Retinal pigment epithelial cell (primary cell): ENCODE measurements at regions not wholly inside any gene's neighbourhood (a gene's known extent, or its start where the extent isn't known, plus 50 kb on each side); places are given as distances from the start of the nearest gene placed in this dataset.

Experiments used
- DNase-seq: peaks from one replicate; pipeline ENCODE4 v3.0.0-alpha.2; 2010; ENCODE audit warnings: low read depth
- H3K4me3 ChIP-seq: 2 replicates; pipeline ENCODE4 v1.5.1; 2011; ENCODE audit warnings: mild to moderate bottlenecking, low read length, control low read depth, moderate library complexity
- CTCF ChIP-seq: conservative IDR thresholded peaks from 2 replicates; pipeline ENCODE4 v1.5.1; 2011; ENCODE audit warnings: low read depth, low read length, control low read depth, inconsistent platforms

- H3K4me3 ChIP-seq = no peak overlapping the region
- peak; percentile 77 for DNase-seq
- TF ChIP-seq CTCF = peak; percentile 89
These were observed 115.7 kb downstream of the SLC30A10 start for GRCh38 chr1:219812491-219813203.

GRCh38 chr1:219812086-219812485 is 116.3 kb downstream of the SLC30A10 start:
- TF ChIP-seq CTCF = no peak
- H3K4me3 ChIP-seq = no peak overlapping the region
- no peak for DNase-seq

GRCh38 chr1:219810451-219810850 is 117.9 kb downstream of the SLC30A10 start:
- H3K4me3 ChIP-seq = no peak overlapping the region
- no peak for DNase-seq
- no peak for TF ChIP-seq CTCF

GRCh38 chr1:219808790-219809189 is 119.6 kb downstream of the SLC30A10 start:
- no peak overlapping the region for H3K4me3 ChIP-seq
- DNase-seq = no peak
- no peak for TF ChIP-seq CTCF

GRCh38 chr1:219806642-219807041 is 121.7 kb downstream of the SLC30A10 start:
- no peak for TF ChIP-seq CTCF
- H3K4me3 ChIP-seq = no peak overlapping the region
- DNase-seq = no peak

GRCh38 chr1:219806020-219806419 is 122.3 kb downstream of the SLC30A10 start:
- no peak for DNase-seq
- TF ChIP-seq CTCF = no peak
- H3K4me3 ChIP-seq = no peak overlapping the region

GRCh38 chr1:219805191-219805590 is 123.2 kb downstream of the SLC30A10 start:
- no peak for TF ChIP-seq CTCF
- H3K4me3 ChIP-seq = no peak overlapping the region
- no peak for DNase-seq
